ENCODE measurements at regions not wholly inside any gene's neighbourhood (a gene's known extent, or its start where the extent isn't known, plus 50 kb on each side); places are given as distances from the start of the nearest gene placed in this dataset.

DNA sequence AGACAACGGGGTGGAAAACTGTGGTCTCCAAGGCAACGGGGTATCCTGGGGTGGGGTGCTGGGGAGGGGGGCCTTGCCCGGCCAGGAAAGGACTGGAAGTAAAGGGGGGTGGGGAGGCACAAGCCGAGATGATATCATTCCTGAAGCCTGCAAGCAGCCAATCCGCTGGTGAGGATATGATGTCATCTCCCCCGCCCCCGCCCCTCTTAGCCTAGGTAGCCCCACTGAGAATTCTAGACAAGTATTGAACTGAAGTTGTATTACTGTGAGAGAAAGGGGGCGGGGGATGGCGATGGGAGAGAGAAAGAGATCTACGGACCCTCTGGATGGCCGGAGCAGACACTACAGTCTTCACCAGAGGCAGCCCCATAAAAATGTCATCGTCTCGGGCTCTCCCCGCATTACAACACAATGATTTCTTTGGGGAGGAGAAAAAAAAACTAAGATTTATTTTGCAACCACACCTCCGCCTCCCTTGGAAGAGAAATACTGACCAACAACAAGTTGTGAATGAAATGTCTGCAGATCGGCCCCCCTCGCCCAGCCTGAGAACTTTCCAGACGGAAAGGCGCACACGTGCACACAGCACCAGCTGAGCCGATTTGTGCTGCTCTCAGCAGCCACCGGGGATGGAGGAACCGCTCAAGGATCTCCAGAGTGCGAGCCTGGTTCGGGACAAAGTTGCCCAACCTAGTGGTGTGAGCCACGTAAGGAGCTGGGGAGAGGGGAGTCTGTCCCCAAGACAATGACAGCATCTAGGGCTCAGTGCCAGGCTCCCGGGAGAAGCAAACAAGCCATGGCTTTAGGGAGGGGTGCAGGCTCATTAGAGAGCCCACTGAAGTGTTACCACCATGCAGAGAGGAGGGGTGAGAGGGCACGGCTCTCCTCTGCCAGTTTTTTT, 222.1 kb downstream of the SOX9 start:
- no peak for DNase-seq (ENCODE audit: low read depth)

DNA sequence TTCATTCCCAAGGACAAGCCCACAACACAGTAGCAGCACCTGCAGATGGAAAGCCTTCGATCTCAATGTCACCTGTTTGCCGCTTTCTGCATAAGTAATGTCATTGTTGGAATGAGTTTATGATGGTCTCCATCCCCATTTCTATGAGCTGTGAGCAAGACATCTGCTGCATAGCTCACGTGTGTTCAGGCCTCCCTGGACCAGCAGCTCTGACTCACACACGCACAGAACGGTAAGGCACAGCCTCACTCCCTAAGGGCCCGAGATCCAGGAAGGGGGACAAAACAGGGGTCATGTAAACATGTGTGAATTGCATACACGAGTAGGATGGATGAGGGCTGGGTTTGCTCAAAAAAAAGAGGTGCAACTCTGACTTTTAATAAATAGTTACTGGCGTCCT, 223.1 kb downstream of the SOX9 start:
- DNase-seq (ENCODE audit: low read depth): no peak

DNA sequence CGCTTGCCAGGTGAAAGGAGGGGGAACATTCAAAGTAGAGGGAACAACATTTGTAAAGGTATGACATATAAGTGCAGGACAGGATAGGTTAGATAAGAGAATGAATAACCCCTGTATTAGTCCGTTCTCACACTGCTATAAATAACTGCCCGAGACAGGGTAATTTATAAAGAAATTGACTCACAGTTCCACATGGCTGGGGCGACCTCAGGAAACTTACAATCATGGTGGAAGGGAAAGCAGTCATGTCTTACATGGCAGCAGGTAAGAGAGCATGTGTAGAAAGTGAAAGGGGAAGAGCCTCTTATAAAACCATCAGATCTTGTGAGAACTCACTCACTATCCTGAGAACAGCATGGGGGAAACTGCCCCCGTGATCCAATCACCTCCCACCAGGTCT, 223.8 kb downstream of the SOX9 start:
- DNase-seq (ENCODE audit: low read depth): no peak

DNA sequence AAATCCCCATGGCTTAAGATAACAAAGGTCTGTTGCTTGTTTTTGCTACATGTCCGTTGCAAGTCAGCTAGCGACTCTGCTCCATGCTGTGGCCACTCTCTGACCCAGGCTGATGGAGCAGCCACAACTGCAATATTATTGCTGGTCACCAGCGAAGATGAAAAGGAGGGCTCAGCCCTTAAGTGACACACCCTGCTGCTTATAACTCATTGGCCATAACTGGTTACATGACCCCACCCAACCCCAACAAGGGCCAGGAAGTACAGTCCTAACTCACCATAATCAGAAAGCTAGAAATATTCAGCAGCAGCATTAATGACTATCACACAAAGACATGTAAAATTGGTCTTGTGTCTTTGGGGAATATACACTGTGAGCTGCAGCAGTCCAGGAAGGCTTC, 224.3 kb downstream of the SOX9 start:
- no peak for DNase-seq (ENCODE audit: low read depth)

DNA sequence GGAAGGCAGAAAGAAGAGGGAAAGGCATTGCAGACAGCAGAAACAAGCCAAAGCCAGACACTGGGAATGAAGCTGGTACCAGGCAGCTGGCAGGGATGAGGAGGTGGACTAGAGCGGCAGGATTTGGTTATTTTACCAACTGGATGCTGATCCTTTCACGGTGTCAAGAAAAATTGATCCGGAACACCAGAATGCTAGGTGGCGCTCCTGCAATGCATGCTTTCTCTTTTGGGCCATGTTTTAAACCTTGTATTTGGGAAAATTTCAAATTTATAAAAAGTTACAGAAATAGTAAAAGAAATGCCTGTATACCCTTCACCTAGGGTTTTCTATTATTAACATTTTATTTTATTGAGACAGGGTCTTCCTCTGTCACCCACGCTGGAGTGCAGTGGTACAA, 224.7 kb downstream of the SOX9 start:
- DNase-seq (ENCODE audit: low read depth): no peak

DNA sequence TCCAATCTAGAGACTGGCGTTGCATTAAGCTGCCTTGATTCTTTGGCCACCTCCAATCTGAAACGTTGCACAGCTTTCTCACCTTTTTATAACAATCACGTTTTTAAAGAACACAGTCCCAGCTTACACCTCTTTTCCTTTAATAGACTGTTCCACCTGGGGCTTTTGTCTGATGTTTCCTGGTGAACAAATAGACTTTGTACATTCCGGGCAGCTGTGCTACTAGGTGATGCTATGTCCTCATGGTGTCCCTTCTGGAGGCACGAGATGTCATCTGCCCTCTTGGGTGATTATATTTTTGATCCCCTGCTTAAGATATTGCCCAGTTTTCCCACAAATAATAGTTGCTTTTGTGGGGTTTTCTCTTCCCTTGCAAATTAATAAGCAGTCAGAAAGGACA, 225.5 kb downstream of the SOX9 start:
- no peak for DNase-seq (ENCODE audit: low read depth)

DNA sequence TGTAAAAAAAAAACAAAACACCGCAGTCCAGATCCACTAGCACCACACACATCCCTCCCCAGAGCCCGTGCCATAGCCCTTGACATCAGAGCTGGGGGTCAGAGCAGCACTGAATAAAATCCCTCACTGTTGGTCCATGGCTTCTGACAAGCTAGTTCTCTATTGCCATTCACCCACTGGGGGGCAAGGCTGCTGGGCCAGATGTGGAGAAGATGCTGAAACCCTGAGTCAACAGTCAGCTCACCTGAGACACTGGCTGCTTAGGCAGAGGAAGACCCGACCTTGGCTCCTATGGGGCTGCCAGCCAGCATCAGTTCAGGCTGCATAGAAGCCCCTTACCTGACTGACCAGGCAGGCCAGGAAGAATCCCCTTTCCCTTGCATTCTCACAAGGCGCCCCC, 228.2 kb downstream of the SOX9 start:
- no peak for DNase-seq (ENCODE audit: low read depth)

DNA sequence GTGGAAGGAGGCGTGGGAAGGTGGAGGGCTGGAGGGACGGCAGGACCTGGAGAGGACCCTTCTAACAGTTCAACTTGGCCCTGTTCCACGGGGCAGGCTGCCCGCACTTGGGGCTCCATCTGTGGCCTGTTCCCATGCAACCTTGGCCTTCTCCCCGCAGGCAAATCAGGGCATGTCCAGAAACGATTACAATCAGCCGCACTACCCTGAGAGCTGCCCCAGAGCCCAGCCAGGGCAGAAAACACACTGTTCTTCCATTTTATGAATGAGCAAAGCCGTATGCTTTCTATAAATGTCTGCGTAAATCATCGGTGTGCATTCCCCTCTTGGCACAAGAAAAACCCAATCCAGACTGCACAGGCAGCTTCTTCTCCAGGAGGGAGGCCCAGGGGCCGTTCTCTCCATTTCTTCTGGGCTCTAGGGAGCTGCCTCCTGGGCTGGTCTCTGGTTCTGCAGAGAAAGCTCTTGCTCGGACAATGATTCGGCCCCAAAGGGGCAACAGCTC, 228.7 kb downstream of the SOX9 start:
- no peak for DNase-seq (ENCODE audit: low read depth)

DNA sequence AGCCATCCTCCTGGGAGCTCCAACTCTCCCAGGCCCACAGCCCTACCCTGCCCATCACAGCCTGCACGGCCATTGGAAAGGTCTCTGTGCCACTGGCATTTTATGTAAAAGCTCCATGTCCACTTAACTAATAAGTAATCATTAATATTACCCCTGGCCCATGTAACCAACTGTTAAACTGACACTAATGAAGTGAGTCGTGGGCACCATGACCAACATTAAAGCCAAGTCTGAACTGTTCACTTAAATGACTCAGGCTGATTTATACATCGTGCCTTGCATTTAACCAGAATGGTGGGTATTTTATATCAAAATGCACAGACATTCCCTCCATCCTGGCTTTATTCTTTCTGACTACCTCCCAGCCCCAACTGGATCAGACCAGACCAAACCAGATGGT, 229.3 kb downstream of the SOX9 start:
- no peak for DNase-seq (ENCODE audit: low read depth)

DNA sequence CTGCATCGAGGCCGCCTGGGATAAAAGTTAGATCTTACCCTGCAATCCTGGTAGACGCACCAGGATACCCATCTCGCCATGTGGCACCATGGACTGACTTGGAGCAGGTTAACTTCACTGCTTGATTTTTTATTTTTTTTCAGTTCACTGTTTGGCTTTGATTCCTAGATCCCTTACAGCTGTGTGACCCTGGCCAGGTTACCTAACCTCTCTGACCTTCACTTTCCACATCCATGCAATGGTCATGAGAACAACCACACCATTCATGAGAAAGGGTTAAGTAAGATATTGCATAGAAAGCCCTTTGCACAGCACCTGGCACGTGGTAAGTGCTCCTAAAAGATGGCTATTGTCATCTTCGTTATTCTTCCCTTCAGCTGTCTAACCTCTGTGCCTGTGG, 230.5 kb downstream of the SOX9 start:
- no peak for DNase-seq (ENCODE audit: low read depth)

DNA sequence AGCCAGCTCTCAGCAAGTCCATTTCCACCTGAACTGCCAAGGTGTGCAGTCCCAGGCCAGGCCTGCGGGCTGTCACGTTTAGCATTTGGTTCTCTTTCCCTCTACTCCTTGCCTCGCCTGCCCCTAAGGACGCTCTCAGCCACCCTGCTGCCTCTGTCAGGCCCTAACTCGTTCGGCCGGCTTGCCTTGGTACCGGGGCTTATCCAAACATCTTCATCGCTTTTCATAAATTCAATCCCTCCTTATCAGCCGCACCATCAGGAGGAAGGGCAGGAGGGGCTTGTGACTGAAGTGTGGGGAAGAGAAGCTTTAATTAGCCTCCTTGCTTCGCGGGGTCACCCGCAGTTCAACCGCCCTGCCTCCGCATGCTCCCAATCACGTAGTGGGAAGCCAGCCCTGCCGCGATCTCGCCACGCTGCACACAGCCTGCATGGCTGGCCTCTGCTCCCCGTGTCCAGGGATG, 231.1 kb downstream of the SOX9 start:
- no peak for DNase-seq (ENCODE audit: low read depth)

DNA sequence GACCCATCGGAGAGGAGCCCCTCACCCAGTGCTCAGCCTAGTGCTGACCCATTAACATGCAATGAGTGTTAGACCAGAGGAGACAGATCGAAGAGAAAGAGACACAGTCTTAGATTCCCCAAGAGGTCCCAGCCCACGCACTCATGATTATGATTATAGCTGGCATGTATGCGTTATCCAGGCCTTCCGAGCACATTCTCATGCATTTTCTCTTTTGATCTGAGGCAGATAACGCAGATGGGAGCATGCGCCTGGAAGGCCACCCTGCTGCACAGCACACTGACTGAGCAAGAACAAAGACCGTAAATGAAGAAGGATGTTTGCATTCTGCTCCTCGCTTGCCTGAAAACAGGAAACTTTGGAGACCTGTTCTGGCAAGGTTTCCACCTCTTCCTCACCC, 232.7 kb downstream of the SOX9 start:
- DNase-seq (ENCODE audit: low read depth): no peak

DNA sequence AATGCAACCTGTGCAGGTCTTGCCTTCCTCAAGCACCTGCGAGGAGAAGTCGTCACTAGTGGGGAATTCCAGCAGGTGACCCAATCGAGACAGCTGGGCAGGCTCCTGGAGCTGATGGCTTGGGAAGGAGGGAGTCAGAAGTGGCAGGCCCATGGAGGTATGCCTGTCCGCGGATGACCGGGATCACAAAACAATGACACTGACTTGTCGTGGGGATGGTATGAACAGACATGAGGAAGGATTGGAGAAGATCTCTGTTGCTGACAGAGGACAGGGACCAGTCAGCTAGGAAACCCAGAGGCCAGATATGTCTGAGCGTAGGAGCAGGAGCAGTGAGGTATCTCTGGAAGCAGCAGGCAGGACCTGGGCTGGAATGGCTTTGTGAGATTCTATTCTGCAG, 233.3 kb downstream of the SOX9 start:
- DNase-seq (ENCODE audit: low read depth): no peak

DNA sequence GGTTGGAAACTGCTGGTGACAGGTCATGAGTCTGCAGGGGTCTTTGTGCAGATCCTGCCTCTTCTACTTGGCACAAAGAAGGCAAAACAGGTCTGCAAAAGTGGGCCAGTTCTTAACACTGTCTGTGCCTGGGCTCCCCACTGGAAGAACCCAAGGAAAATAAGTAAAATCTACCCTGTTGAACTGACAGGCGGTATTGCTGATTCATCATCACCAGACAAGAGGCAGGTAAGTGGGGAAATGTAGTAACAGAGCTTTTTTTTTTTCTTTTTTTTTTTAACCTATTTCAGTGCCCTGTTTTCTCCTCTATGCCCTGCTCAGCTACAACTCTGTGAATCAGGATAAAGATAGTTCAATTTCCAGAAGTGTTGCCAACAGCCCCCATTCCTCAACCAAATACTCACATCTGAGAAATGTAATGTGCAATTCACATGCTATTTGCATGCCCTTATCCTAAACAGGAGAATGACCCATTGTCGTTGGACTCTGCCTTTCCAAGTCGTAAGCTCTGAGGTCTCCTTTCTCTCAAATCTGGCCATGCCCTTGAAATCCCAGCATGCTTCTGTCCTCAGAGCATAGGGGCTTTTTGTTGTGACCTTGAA, 237.0 kb downstream of the SOX9 start:
- no peak for DNase-seq (ENCODE audit: low read depth)

DNA sequence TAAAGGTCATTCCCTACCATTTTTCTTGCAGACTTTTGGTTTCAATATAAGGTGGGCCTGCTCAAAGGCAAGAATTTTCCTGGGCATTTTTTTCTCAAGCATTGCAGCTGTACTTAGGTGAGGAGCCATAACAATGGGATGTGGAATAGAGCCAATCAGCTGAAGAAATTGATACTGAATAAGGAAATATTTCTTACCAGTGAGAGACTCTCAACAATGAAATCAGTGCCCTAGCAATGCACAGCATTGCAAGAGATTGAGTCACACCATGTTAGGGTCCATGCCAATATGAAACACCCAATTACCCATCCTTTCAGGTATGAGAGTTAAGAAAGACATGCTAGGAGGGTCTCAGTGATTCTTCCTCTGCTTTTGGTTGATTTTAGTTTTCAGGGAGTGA, 237.6 kb downstream of the SOX9 start:
- no peak for DNase-seq (ENCODE audit: low read depth)

DNA sequence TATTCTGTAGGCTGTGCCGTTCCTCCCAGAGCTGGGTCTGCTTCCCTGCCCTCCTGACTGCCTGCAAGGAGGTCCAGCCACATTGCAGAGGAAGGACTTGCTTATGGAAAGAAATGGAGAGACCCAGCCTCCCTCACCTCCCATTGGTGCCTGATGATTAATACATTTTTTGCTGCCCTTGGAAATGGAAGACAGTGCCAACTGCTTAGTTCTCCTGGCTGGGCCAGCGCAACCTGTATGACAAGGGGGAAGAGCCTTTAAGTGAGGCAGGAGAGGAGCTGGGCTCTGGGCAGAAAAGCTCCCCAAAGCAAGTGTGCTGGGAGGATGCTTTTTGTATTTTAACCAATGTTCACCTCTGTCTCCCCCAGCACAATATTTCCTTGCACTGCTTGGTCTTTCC, 238.5 kb downstream of the SOX9 start:
- no peak for DNase-seq (ENCODE audit: low read depth)

DNA sequence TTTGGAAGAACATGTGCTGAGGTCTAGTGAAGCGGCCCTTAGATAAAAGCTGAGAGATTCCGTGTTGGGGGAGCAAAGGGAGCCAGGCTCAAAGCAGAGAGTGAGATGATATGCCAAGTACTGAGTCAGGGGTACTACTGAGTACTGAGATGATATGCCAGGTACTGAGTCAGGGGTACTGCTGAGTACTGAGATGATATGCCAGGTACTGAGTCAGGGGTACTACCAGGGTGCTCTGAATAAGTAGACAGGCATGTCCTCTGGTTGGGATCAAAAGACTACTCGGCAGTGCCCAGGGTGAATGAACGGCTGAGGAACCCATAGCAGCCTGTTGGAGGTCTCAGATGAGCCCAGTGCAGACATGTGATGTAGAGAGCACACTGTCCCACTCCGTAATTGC, 239.0 kb downstream of the SOX9 start:
- no peak for DNase-seq (ENCODE audit: low read depth)

DNA sequence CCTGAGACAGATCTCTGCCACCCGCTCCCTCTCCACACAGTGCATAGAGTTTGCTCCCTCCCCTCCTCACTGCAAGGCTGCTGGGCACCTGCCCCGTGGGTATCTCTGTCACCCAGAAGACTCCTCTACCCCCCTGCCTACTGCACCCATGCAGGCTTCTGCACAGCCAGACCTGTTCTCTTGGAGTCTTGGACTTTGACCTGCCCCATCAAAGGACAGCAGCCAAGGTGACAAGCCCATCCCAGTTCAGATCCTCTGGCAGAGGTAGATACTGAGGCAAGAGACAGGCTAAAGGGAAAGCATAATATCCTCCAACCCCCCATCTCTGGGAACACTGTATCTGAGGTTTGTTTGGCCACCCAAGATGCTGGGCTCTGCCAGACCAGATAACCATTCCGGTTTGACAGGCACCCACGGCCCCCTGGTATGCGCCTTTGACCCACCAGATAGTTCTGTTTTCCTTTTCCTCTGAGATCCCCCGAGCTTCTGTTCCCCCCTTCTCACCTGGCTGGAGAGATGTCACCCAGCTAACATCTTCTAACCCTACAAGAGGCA, 239.6 kb downstream of the SOX9 start:
- no peak for DNase-seq (ENCODE audit: low read depth)

DNA sequence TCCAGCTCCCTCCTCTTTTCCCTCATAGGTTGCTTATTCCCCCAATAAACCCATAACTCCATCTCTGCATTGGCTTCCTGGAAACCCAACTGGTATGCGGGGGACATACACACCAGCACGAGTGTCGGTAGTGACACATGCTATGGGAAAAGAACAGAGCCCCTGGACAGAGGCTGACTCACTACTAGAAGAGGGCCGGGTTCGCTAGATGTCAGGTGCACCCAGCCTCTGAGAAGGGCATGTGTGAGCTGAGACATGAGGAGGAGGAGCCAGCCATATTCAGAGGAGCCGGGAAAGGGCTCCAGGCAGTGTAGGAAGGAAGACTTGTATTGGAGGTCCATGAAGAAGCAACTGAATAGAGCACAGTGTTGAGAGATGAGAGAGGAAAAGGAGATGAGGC, 241.1 kb downstream of the SOX9 start:
- DNase-seq (ENCODE audit: low read depth): no peak

DNA sequence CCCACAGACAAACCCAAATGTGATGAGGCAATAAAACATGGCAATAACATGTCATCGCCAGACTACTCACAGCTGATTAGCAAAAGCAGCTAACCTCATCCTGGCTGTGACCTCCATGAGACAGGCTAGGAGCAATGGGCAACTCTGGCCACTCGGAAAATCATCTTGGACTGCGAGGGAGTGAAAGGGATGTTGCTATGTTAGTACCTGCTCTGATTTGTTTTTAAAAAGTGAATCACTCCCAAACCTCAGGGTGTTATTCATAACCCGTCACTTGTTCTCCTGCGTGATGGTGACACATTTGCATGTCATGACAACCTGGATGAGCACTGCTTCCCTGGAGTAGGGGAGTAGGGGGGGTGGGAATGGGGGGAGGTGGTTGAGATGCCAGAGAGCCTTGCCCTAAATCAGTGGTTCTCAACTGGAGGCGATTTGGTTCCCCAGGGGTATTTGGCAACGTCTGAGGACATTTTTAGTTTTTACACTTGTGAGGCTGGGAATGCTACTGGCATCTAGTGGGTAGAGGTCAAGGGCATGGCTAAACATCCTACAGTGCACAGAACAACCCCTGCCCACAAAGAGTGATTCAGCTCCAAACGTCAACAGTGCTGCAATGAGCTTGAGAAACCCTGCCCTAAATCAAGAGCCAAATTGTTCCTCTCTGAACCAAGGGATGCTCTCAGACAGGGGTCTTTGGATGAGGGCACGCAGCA, 241.7 kb downstream of the SOX9 start:
- no peak for DNase-seq (ENCODE audit: low read depth)

DNA sequence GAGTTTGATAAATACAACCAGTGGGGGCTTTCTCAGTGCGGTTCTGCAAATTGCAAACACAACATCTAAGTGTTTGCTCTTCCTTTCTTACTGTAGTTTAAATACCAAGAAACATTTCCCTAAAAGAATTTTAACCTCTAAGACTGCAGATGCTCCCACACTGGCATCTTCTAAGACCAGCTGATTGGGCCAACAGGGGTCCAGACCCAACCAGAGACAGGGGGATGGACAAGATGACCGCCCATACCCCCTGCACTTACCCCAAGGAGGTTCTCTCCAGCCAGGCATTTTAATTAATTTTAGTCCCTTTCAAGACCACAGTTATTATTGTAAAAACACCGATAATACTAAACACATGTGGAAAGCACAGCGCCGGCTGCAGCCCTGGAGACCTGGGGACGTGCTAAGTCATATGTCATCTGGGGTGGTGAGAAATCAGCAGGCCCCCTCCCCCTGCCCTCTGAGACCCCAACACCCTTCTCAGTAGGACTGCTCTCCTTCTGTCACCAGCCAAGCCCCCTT, 242.3 kb downstream of the SOX9 start:
- no peak for DNase-seq (ENCODE audit: low read depth)

DNA sequence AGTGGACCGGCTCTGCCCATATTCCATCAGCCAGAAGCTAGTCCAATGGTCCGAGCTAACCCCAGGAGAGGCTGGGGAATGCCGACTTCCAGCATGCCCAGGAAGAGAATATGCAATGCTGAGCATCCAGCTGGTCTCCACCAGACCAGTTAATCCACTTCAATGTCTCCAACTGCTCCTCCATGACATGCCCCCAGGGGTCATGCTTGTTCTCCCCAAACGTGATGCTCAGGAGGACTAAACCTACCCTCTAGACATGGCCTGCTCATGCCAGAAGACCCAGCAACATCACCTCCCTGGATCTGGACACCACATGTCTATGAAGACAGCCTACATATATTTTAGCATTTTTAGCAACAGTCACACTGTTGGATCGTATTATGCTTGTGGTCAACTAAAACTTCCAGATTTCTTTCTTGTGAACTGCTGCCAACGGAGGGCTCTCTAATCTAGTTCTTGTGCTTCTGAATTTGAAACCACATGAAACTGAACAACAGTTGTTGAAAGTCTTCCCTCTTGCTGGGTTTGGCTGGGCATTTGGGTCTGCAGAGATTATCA, 245.1 kb downstream of the SOX9 start:
- no peak for DNase-seq (ENCODE audit: low read depth)

All from forelimb muscle (tissue), 1 donor.